ENCODE measurements at regions not wholly inside any gene's neighbourhood (a gene's known extent, or its start where the extent isn't known, plus 50 kb on each side); places are given as distances from the start of the nearest gene placed in this dataset.

- TF ChIP-seq, protein P1, sequence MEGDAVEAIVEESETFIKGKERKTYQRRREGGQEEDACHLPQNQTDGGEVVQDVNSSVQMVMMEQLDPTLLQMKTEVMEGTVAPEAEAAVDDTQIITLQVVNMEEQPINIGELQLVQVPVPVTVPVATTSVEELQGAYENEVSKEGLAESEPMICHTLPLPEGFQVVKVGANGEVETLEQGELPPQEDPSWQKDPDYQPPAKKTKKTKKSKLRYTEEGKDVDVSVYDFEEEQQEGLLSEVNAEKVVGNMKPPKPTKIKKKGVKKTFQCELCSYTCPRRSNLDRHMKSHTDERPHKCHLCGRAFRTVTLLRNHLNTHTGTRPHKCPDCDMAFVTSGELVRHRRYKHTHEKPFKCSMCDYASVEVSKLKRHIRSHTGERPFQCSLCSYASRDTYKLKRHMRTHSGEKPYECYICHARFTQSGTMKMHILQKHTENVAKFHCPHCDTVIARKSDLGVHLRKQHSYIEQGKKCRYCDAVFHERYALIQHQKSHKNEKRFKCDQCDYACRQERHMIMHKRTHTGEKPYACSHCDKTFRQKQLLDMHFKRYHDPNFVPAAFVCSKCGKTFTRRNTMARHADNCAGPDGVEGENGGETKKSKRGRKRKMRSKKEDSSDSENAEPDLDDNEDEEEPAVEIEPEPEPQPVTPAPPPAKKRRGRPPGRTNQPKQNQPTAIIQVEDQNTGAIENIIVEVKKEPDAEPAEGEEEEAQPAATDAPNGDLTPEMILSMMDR (IDR thresholded peaks at IDR 0.05) = no peak
- no peak for TF ChIP-seq POLR2A (IDR thresholded peaks at IDR 0.05)
These were observed 564.0 kb upstream of the FANCL start for GRCh38 chr2:58805126-58805525.

All from Peyer's patch (tissue), 4 donors.